ENCODE measurements at regions not wholly inside any gene's neighbourhood (a gene's known extent, or its start where the extent isn't known, plus 50 kb on each side); places are given as distances from the start of the nearest gene placed in this dataset.

- FAIRE-seq (no peak), ATAC-seq (no peak), DNase-seq (ENCODE audit: low read depth, low spot score) (no peak)
- POLR2A ChIA-PET = no interaction called here
- Histone ChIP-seq H3K9ac (ENCODE audit: control insufficient read depth, insufficient read depth, low read length) (no peak overlapping the region), H3K9me3 (replicated peaks; ENCODE audit: control insufficient read depth, insufficient read depth, low read length) (no peaks in the 10 kb centered on the region), H3K4me3 (no peak overlapping the region), H3K36me3 (ENCODE audit: control insufficient read depth in 2 of 2, insufficient read depth in 2 of 2, low read length in 1 of 2) (no peaks in the 10 kb centered on the region), H3K4me1 (ENCODE audit: control insufficient read depth, insufficient read depth, low read length) (no peaks in the 10 kb centered on the region), H3K27ac (ENCODE audit: control insufficient read depth, insufficient read depth) (no peak overlapping the region), H3K4me2 (ENCODE audit: control insufficient read depth, insufficient read depth) (no peak overlapping the region), H4K20me1 (ENCODE audit: control insufficient read depth, insufficient read depth) (no peaks in the 10 kb centered on the region), H2AFZ (ENCODE audit: control insufficient read depth, low read depth, low read length) (no peak overlapping the region), H3K79me2 (ENCODE audit: control insufficient read depth, insufficient read depth, low read length) (no peaks in the 10 kb centered on the region), H3K27me3 (replicated peaks in 1 of 2; ENCODE audit: control insufficient read depth in 2 of 2, insufficient read depth in 2 of 2, low read length in 1 of 2) (no peaks in the 10 kb centered on the region; a peak in 1 of 4 replicates)
- no TSS peak for BruUV-seq (replicated peaks)
- in situ Hi-C loops (cut with MboI) (no loop called here), intact Hi-C loops (cut with micrococcal nuclease; ENCODE audit: unreplicated experiment) (no loop called here)
- TF ChIP-seq ZNF24 (IDR thresholded peaks at IDR 0.05) (0 out of 2 replicates have a peak, but pooled peaks have one; percentile 24), CBFB (IDR thresholded peaks at IDR 0.05; ENCODE audit: low read depth) (no peak)
- SMC1A ChIA-PET (ENCODE audit: uncharacterized antibody, unreplicated experiment) = no interaction called here
- WGBS (ENCODE audit: insufficient coverage, insufficient replicate concordance, low lambda C conversion rate, missing lambda C conversion rate) = 59% methylated on average over 6 of the region's 6 CpGs
- CTCF ChIA-PET = no interaction called here
- RAD21 ChIA-PET (ENCODE audit: unreplicated experiment) = no interaction called here
Observed at GRCh38 chr2:47249931-47250330, 73.6 kb upstream of the CALM2 start.

- H3K9me3 ChIP-seq (replicated peaks; ENCODE audit: control insufficient read depth, insufficient read depth, low read length) = no peaks in the 10 kb centered on the region
- H4K20me1 ChIP-seq (ENCODE audit: control insufficient read depth, insufficient read depth) = no peaks in the 10 kb centered on the region
- ChIA-PET POLR2A (no interaction called here), SMC1A (ENCODE audit: uncharacterized antibody, unreplicated experiment) (no interaction called here), RAD21 (ENCODE audit: unreplicated experiment) (interaction anchor here (0.6 kb wide), 1 partner anchor 683 kb away, joined by 5 read pairs; no protein-coding TSS in a partner anchor), CTCF (no interaction called here)
- H3K27ac ChIP-seq (ENCODE audit: control insufficient read depth, insufficient read depth) = no peak overlapping the region
- ATAC-seq (no peak), FAIRE-seq (no peak), DNase-seq (ENCODE audit: low read depth, low spot score) (no peak)
- no peak overlapping the region for H3K4me2 ChIP-seq (ENCODE audit: control insufficient read depth, insufficient read depth)
- no peaks in the 10 kb centered on the region for H3K4me1 ChIP-seq (ENCODE audit: control insufficient read depth, insufficient read depth, low read length)
- H3K9ac ChIP-seq (ENCODE audit: control insufficient read depth, insufficient read depth, low read length) = no peak overlapping the region
- WGBS (ENCODE audit: insufficient coverage, insufficient replicate concordance, low lambda C conversion rate, missing lambda C conversion rate) = 54% methylated on average over 13 of the region's 13 CpGs
- no peak for TF ChIP-seq HDAC2 (IDR thresholded peaks at IDR 0.05)
- no peak for TF ChIP-seq PAX8 (IDR thresholded peaks at IDR 0.05)
- no peak for TF ChIP-seq HDAC6 (IDR thresholded peaks at IDR 0.05; ENCODE audit: unreplicated experiment)
- no peak for TF ChIP-seq SMARCA5 (IDR thresholded peaks at IDR 0.05)
- no peak overlapping the region for H3K4me3 ChIP-seq
- intact Hi-C loops (cut with micrococcal nuclease; ENCODE audit: unreplicated experiment) = no loop called here
- H3K27me3 ChIP-seq (replicated peaks in 1 of 2; ENCODE audit: control insufficient read depth in 2 of 2, insufficient read depth in 2 of 2, low read length in 1 of 2) = no peaks in the 10 kb centered on the region; a peak in 1 of 4 replicates
- no peak overlapping the region for H2AFZ ChIP-seq (ENCODE audit: control insufficient read depth, low read depth, low read length)
- in situ Hi-C loops (cut with MboI) = no loop called here
- no peaks in the 10 kb centered on the region for H3K36me3 ChIP-seq (ENCODE audit: control insufficient read depth in 2 of 2, insufficient read depth in 2 of 2, low read length in 1 of 2)
- no TSS peak for BruUV-seq (replicated peaks)
- no peaks in the 10 kb centered on the region for H3K79me2 ChIP-seq (ENCODE audit: control insufficient read depth, insufficient read depth, low read length)
Observed at GRCh38 chr2:47249157-47249900, 73.0 kb upstream of the CALM2 start.

All from GM12878 (cell line).